GM23338 (cell line): ENCODE measurements at regions not wholly inside any gene's neighbourhood (a gene's known extent, or its start where the extent isn't known, plus 50 kb on each side); places are given as distances from the start of the nearest gene placed in this dataset.

Experiments
- CREB1 ChIP-seq: fragments of 250-450 bp; sonication (Bioruptor Pico); IDR thresholded peaks from 2 replicates; pipeline ENCODE4 v1.5.0; 2020; ENCODE audit warnings: low read depth, mild to moderate bottlenecking, moderate library complexity
- CTCF ChIP-seq, 2 experiments: fragments of 200-600 bp in 1 of 2; sonication (generic) in 1 of 2; conservative IDR thresholded peaks; 2 replicates each; pipeline versions ENCODE4 v1.5.1 to v1.6.1; 2016 to 2017; ENCODE audit warnings: antibody characterized with exemption in 2 of 2, low read depth in 2 of 2, mild to moderate bottlenecking in 2 of 2, moderate library complexity in 1 of 2
- EZH2 ChIP-seq: fragments of 200-600 bp; sonication (generic); IDR thresholded peaks from one replicate; pipeline ENCODE4 v1.8.0; 2017; ENCODE audit warnings: antibody characterized with exemption, mild to moderate bottlenecking, low read depth; ENCODE audit not compliant: unreplicated experiment
- EZH2phosphoT487 ChIP-seq: fragments of 200-600 bp; sonication (generic); IDR thresholded peaks from one replicate; pipeline ENCODE4 v1.8.1; 2018; ENCODE audit warnings: antibody characterized with exemption; ENCODE audit not compliant: unreplicated experiment
- JUNB ChIP-seq: IDR thresholded peaks from one replicate; pipeline ENCODE4 v1.6.1; 2016; ENCODE audit warnings: antibody characterized with exemption; ENCODE audit not compliant: unreplicated experiment
- POLR2AphosphoS5 ChIP-seq: IDR thresholded peaks from 2 replicates; pipeline ENCODE4 v1.6.1; 2016; ENCODE audit warnings: antibody characterized with exemption, low read depth
- STAT1 ChIP-seq: IDR thresholded peaks from one replicate; pipeline ENCODE4 v1.6.1; 2016; ENCODE audit warnings: antibody characterized with exemption; ENCODE audit not compliant: unreplicated experiment
- ZNF331 ChIP-seq: fragments of 250-450 bp; sonication (Bioruptor Pico); IDR thresholded peaks from 2 replicates; pipeline ENCODE4 v1.5.0; 2020; ENCODE audit warnings: low read depth, mild to moderate bottlenecking, moderate library complexity
- ZNF462 ChIP-seq: fragments of 250-450 bp; sonication (Bioruptor Pico); IDR thresholded peaks from 2 replicates; pipeline ENCODE4 v1.5.0; 2020; ENCODE audit warnings: mild to moderate bottlenecking, moderate library complexity
- TF ChIP-seq, protein P1 (sequence below): IDR thresholded peaks from one replicate; pipeline ENCODE4 v1.6.1; 2018; ENCODE audit warnings: antibody characterized with exemption; ENCODE audit not compliant: unreplicated experiment
- TF ChIP-seq, protein P2 (sequence below): IDR thresholded peaks from 2 replicates; pipeline ENCODE4 v1.6.1; 2016; ENCODE audit warnings: antibody characterized with exemption

DNA sequence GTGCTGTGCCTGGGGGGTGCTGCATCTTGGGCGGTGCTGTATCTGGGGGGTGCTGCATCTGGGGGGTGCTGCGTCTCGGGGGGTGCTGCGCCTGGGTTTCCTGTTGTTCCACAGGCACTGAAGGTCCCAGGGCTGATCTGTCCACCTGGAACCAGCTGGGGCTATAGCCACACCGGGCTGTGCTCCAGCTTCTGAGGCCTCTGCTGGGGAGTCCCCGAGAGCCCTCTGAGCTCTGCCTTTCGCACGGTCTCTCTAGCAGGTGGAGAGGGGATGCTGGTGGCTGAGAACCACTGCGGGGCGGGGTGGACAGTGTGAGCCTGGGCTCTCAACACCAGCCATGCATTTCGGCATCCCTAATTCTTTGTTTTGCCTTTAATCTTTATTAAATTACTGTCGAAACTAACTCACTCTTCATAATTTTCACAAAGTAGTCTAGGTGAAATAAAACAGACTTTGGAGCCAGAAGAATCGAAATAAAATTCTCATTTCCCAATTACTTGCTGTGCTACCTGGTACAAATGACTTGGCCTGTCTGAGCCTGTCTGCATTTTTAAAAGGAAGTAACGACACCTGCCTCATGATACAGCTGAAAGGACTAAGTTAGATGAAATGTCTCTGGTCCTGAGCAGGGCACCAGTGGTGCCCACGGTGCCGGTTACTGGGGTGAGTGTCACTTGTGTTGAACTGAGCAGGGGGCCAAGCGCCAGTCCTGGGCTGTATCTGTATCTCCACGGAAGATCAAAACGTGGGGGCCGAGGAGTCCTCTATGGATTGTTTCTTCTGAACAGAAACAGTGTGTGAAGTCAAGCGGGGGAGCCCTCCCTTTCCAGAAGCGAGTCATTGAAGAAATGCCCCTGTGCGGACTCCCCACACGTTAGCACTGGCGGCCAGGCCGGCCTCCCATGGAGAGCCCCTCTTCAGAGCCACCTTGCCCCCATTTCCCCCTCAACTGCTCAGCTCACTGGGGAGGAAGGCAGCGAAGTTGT is 142.0 kb downstream of the ASB1 start:
- TF ChIP-seq CTCF (conservative IDR thresholded peaks at IDR 0.05; ENCODE audit: low read depth in 2 of 2) (no peak), POLR2AphosphoS5 (no peak), CREB1 (CRISPR knock-in tag) (no peak), EZH2 (no peak), EZH2phosphoT487 (no peak), ZNF462 (CRISPR knock-in tag) (no peak), JUNB (no peak), ZNF331 (no peak), STAT1 (no peak)
- TF ChIP-seq, protein P1, sequence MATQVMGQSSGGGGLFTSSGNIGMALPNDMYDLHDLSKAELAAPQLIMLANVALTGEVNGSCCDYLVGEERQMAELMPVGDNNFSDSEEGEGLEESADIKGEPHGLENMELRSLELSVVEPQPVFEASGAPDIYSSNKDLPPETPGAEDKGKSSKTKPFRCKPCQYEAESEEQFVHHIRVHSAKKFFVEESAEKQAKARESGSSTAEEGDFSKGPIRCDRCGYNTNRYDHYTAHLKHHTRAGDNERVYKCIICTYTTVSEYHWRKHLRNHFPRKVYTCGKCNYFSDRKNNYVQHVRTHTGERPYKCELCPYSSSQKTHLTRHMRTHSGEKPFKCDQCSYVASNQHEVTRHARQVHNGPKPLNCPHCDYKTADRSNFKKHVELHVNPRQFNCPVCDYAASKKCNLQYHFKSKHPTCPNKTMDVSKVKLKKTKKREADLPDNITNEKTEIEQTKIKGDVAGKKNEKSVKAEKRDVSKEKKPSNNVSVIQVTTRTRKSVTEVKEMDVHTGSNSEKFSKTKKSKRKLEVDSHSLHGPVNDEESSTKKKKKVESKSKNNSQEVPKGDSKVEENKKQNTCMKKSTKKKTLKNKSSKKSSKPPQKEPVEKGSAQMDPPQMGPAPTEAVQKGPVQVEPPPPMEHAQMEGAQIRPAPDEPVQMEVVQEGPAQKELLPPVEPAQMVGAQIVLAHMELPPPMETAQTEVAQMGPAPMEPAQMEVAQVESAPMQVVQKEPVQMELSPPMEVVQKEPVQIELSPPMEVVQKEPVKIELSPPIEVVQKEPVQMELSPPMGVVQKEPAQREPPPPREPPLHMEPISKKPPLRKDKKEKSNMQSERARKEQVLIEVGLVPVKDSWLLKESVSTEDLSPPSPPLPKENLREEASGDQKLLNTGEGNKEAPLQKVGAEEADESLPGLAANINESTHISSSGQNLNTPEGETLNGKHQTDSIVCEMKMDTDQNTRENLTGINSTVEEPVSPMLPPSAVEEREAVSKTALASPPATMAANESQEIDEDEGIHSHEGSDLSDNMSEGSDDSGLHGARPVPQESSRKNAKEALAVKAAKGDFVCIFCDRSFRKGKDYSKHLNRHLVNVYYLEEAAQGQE = no peak
- TF ChIP-seq, protein P2, sequence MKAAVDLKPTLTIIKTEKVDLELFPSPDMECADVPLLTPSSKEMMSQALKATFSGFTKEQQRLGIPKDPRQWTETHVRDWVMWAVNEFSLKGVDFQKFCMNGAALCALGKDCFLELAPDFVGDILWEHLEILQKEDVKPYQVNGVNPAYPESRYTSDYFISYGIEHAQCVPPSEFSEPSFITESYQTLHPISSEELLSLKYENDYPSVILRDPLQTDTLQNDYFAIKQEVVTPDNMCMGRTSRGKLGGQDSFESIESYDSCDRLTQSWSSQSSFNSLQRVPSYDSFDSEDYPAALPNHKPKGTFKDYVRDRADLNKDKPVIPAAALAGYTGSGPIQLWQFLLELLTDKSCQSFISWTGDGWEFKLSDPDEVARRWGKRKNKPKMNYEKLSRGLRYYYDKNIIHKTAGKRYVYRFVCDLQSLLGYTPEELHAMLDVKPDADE = no peak
